GM12878 (cell line): ENCODE measurements at regions not wholly inside any gene's neighbourhood (a gene's known extent, or its start where the extent isn't known, plus 50 kb on each side); places are given as distances from the start of the nearest gene placed in this dataset.

Experiments
- ATF7 ChIP-seq: fragments of 450-650 bp; IDR thresholded peaks from 2 replicates; pipeline ENCODE4 v1.6.1; 2016; ENCODE audit warnings: low read depth, mild to moderate bottlenecking
- MXI1 ChIP-seq: fragments of 150-350 bp; IDR thresholded peaks from 2 replicates; pipeline ENCODE4 v1.6.1; 2011; ENCODE audit warnings: low read depth, mild to moderate bottlenecking, inconsistent platforms, low read length, improper control_type of control experiment
- RELB ChIP-seq: fragments of 450-650 bp; IDR thresholded peaks from 2 replicates; pipeline ENCODE4 v1.6.1; 2017; ENCODE audit warnings: low read depth, mild to moderate bottlenecking, moderate library complexity
- SMAD5 ChIP-seq: IDR thresholded peaks from 2 replicates; pipeline ENCODE4 v1.6.1; 2016; ENCODE audit warnings: antibody characterized with exemption, low read depth
- STAT1 ChIP-seq: fragments of 450-650 bp; conservative IDR thresholded peaks from 2 replicates; pipeline ENCODE4 v1.6.1; 2014; ENCODE audit warnings: antibody characterized with exemption, mild to moderate bottlenecking
- ZNF207 ChIP-seq: fragments of 450-650 bp; IDR thresholded peaks from 2 replicates; pipeline ENCODE4 v1.6.1; 2014; ENCODE audit warnings: antibody characterized with exemption, mild to moderate bottlenecking, borderline replicate concordance
- TF ChIP-seq, protein P1 (sequence below): fragments of 450-650 bp; IDR thresholded peaks from 2 replicates; pipeline ENCODE4 v1.6.1; 2017; ENCODE audit warnings: antibody characterized with exemption, mild to moderate bottlenecking, moderate library complexity

GRCh38 chr10:118483496-118483895, 112.0 kb downstream of the PRLHR start (continued):
- TF ChIP-seq, protein P1, sequence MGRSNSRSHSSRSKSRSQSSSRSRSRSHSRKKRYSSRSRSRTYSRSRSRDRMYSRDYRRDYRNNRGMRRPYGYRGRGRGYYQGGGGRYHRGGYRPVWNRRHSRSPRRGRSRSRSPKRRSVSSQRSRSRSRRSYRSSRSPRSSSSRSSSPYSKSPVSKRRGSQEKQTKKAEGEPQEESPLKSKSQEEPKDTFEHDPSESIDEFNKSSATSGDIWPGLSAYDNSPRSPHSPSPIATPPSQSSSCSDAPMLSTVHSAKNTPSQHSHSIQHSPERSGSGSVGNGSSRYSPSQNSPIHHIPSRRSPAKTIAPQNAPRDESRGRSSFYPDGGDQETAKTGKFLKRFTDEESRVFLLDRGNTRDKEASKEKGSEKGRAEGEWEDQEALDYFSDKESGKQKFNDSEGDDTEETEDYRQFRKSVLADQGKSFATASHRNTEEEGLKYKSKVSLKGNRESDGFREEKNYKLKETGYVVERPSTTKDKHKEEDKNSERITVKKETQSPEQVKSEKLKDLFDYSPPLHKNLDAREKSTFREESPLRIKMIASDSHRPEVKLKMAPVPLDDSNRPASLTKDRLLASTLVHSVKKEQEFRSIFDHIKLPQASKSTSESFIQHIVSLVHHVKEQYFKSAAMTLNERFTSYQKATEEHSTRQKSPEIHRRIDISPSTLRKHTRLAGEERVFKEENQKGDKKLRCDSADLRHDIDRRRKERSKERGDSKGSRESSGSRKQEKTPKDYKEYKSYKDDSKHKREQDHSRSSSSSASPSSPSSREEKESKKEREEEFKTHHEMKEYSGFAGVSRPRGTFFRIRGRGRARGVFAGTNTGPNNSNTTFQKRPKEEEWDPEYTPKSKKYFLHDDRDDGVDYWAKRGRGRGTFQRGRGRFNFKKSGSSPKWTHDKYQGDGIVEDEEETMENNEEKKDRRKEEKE = no peak
- TF ChIP-seq ZNF207 = no peak
- no peak for TF ChIP-seq RELB
- TF ChIP-seq ATF7 = no peak
- TF ChIP-seq STAT1 = no peak
- TF ChIP-seq MXI1 = no peak
- TF ChIP-seq SMAD5 = no peak
